Tongue (tissue), 1 donor: ENCODE measurements at regions not wholly inside any gene's neighbourhood (a gene's known extent, or its start where the extent isn't known, plus 50 kb on each side); places are given as distances from the start of the nearest gene placed in this dataset.
A peak's percentile ranks its signal among the peaks of the same experiment; 100 is the strongest.

Source experiments
- DNase-seq: peaks from one replicate; pipeline ENCODE4 v3.0.0-alpha.2; 2015

GRCh38 chr12:43011383-43011926, 421.9 kb upstream of the PRICKLE1 start:
- no peak for DNase-seq

GRCh38 chr12:43009846-43010240, 420.3 kb upstream of the PRICKLE1 start:
- peak; percentile 5 for DNase-seq

GRCh38 chr12:43008953-43009845, 419.7 kb upstream of the PRICKLE1 start:
- peak; percentile 16 for DNase-seq

- no peak for DNase-seq
Observed at GRCh38 chr12:43004908-43005307, 415.4 kb upstream of the PRICKLE1 start.

- no peak for DNase-seq
Observed at GRCh38 chr12:43004141-43004540, 414.6 kb upstream of the PRICKLE1 start.

- DNase-seq = peak; percentile 9
Observed at GRCh38 chr12:42996869-42997431, 407.4 kb upstream of the PRICKLE1 start.

GRCh38 chr12:42992826-42993225, 403.3 kb upstream of the PRICKLE1 start:
- peak; percentile 9 for DNase-seq

GRCh38 chr12:42990387-42990786, 400.8 kb upstream of the PRICKLE1 start:
- no peak for DNase-seq

- no peak for DNase-seq
Observed at GRCh38 chr12:42987216-42987650, 397.7 kb upstream of the PRICKLE1 start.

GRCh38 chr12:42985506-42985905, 396.0 kb upstream of the PRICKLE1 start:
- no peak for DNase-seq

- DNase-seq = no peak
Observed at GRCh38 chr12:42982828-42983227, 393.3 kb upstream of the PRICKLE1 start.

- DNase-seq = no peak
Observed at GRCh38 chr12:42981379-42981778, 391.8 kb upstream of the PRICKLE1 start.

GRCh38 chr12:42980441-42980840, 390.9 kb upstream of the PRICKLE1 start:
- no peak for DNase-seq

GRCh38 chr12:42979746-42980145, 390.2 kb upstream of the PRICKLE1 start:
- DNase-seq = no peak

GRCh38 chr12:42978708-42979107, 389.2 kb upstream of the PRICKLE1 start:
- DNase-seq = no peak

GRCh38 chr12:42977451-42978230, 388.1 kb upstream of the PRICKLE1 start:
- DNase-seq = no peak

- no peak for DNase-seq
Observed at GRCh38 chr12:42976620-42977019, 387.1 kb upstream of the PRICKLE1 start.

- no peak for DNase-seq
Observed at GRCh38 chr12:42976122-42976521, 386.6 kb upstream of the PRICKLE1 start.

- DNase-seq = peak; percentile 23
Observed at GRCh38 chr12:42969355-42969754, 379.8 kb upstream of the PRICKLE1 start.

GRCh38 chr12:42968426-42968825, 378.9 kb upstream of the PRICKLE1 start:
- no peak for DNase-seq

- DNase-seq = no peak
Observed at GRCh38 chr12:42967850-42968249, 378.3 kb upstream of the PRICKLE1 start.

GRCh38 chr12:42963988-42964387, 374.4 kb upstream of the PRICKLE1 start:
- DNase-seq = no peak

GRCh38 chr12:42962384-42962783, 372.8 kb upstream of the PRICKLE1 start:
- no peak for DNase-seq
